Immature natural killer cell (primary cell): ENCODE measurements at regions not wholly inside any gene's neighbourhood (a gene's known extent, or its start where the extent isn't known, plus 50 kb on each side); places are given as distances from the start of the nearest gene placed in this dataset.
A peak's percentile ranks its signal among the peaks of the same experiment; 100 is the strongest.

Experiments used
- DNase-seq, 3 donors: peaks; one replicate each; pipeline ENCODE4 v3.0.0; 2022; ENCODE audit warnings: mixed read lengths in 1 of 3
- H3K27ac Mint-ChIP-seq, 6 donors: one replicate each; pipeline ENCODE4 v1.8.0; 2020; ENCODE audit warnings: mixed read lengths in 6 of 6, mild to moderate bottlenecking in 5 of 6, inconsistent platforms in 4 of 6, moderate library complexity in 3 of 6
- H3K27me3 Mint-ChIP-seq, 3 donors: one replicate each; pipeline ENCODE4 v1.8.0; 2020 to 2021; ENCODE audit warnings: low read depth in 3 of 3, mild to moderate bottlenecking in 3 of 3, mixed read lengths in 3 of 3, moderate library complexity in 3 of 3, inconsistent platforms in 1 of 3
- H3K36me3 Mint-ChIP-seq, 3 donors: one replicate each; pipeline ENCODE4 v1.8.0; 2020; ENCODE audit warnings: mixed read lengths in 3 of 3, inconsistent platforms in 2 of 3, mild to moderate bottlenecking in 2 of 3
- H3K4me1 Mint-ChIP-seq, 2 donors: one replicate each; pipeline ENCODE4 v1.8.0; 2020; ENCODE audit warnings: inconsistent platforms in 2 of 2, mild to moderate bottlenecking in 2 of 2, mixed read lengths in 2 of 2, moderate library complexity in 1 of 2
- H3K4me3 Mint-ChIP-seq, 5 donors: one replicate each; pipeline ENCODE4 v1.8.0; 2020; ENCODE audit warnings: mild to moderate bottlenecking in 5 of 5, mixed read lengths in 5 of 5, inconsistent platforms in 3 of 5, moderate library complexity in 3 of 5
- H3K9me3 Mint-ChIP-seq, 6 donors: one replicate each; pipeline ENCODE4 v1.8.0; 2020; ENCODE audit warnings: mild to moderate bottlenecking in 6 of 6, mixed read lengths in 6 of 6, inconsistent platforms in 4 of 6, moderate library complexity in 3 of 6

DNA sequence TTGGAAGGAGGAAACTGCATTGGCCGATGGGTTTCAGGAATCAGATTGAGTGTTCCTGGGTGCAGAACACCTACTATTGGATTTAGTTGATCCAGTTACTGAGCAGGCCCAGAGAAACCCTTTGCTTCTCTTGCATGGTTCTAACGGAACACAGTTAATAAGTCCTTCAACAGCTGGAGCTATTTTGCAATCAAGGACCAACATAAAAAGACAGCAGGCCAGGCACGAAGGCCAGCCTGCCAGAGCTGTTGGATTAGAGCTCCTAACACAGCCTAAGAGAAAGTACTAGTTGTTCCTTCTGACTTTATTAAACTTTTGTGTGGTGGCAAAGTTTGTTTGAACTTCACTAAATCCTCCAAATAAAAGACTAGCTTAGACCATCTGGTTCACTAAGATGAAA lies 148.0 kb upstream of the LMO4 start:
- Mint-ChIP-seq H3K27me3 (peaks cover 3 to 7% (median 6%) of the 10 kb centered on the region in 3 donors), H3K4me1 (no peaks in the 10 kb centered on the region), H3K36me3 (no peaks in the 10 kb centered on the region), H3K4me3 (no peak overlapping the region), H3K27ac (no peak overlapping the region), H3K9me3 (peaks cover 0 to 2% (median 0%) of the 10 kb centered on the region in 6 donors)
- no peak for DNase-seq

DNA sequence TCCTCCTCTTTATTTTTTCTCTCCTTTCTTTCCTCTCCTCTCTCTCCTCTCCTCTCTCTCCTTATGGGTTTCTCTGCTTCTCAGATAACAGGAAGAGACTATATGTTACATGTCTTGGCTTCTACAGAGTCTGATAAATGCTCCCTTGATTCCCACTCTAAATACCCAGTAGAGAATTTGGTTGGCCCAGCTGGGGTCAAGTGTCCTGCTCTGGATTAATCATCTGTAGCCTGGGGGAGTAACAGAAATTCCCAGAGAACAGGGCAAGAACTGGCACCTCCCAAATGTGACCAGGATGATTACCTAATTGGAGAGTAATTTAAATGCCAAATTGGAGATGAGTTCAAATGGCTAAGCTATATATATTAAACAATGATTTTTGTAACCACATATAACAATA lies 146.1 kb upstream of the LMO4 start:
- no peak for DNase-seq
- Mint-ChIP-seq H3K36me3 (no peaks in the 10 kb centered on the region), H3K27ac (no peak overlapping the region), H3K4me3 (no peak overlapping the region), H3K4me1 (no peaks in the 10 kb centered on the region), H3K27me3 (peaks cover 3 to 7% (median 6%) of the 10 kb centered on the region in 3 donors), H3K9me3 (peaks cover 0 to 2% (median 0%) of the 10 kb centered on the region in 6 donors)

DNA sequence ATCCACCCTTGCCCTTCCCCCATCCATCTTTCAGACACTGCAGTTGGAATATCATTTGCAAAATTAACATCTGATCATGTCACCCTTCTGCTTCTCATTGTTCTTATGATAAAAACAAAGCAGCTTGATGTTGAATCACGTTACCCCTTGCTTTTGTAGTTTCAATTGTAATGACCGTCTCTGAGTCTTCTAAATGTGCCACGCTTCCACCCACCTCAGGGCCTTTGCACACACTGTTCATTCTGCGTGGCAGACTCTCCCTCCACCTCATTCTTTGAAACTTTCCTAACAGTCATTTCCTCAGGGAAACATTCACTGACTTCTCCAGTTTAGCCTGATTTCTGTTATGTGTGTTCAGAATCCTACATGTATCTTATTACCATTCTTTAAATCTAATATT lies 143.6 kb upstream of the LMO4 start:
- Mint-ChIP-seq H3K4me1 (no peaks in the 10 kb centered on the region), H3K27me3 (peaks cover 3 to 7% (median 4%) of the 10 kb centered on the region in 3 donors), H3K27ac (no peak overlapping the region), H3K9me3 (peaks cover 0 to 2% (median 0%) of the 10 kb centered on the region in 6 donors), H3K36me3 (no peaks in the 10 kb centered on the region), H3K4me3 (no peak overlapping the region)
- DNase-seq, result no peak

DNA sequence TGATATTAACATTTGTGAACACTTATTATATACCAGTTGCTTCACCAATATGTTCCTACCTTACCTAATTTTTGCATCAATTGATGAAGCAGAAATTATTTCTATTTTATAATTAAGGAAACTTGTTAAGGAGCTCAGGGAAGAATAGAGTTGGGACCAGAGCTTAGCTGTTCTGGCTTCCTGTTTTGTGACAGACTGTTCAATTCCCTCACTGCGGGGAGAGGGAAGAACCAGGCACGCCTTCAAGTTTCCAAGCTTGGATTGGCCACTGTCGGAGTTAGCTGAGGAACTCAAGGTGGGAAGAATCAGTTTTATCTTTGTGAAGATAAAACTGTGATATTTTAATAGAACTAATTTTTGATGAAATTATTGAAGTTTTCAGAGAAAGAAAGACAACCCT lies 142.3 kb upstream of the LMO4 start:
- Mint-ChIP-seq H3K27ac (no peak overlapping the region), H3K9me3 (no peaks in the 10 kb centered on the region), H3K36me3 (no peaks in the 10 kb centered on the region), H3K4me1 (no peaks in the 10 kb centered on the region), H3K4me3 (no peak overlapping the region), H3K27me3 (peaks cover 2 to 4% (median 3%) of the 10 kb centered on the region in 3 donors)
- no peak for DNase-seq

DNA sequence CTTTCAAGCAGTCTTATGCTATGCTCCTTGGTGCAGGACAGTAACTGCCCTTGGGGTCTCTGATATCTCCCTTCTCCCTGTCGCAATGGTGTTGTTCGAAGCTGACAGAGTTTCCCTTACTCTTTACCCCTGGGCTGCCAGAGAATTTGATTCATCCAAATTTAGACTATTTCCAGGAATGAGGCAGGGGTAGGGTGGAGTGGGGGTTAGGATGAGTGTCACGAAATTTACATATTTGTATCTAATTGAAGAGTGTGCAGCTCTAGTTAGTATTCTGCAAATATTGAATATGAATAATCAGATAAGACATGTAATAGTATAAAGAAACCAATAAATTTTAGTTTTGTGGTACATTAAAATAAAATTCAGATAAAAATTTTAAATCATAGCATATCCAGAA lies 140.0 kb upstream of the LMO4 start:
- H3K4me1 Mint-ChIP-seq, result no peaks in the 10 kb centered on the region
- peaks cover 0 to 5% (median 4%) of the 10 kb centered on the region in 3 donors for H3K27me3 Mint-ChIP-seq
- no peak for DNase-seq
- no peak overlapping the region for H3K4me3 Mint-ChIP-seq
- no peaks in the 10 kb centered on the region for H3K36me3 Mint-ChIP-seq
- H3K27ac Mint-ChIP-seq, result no peak overlapping the region
- no peaks in the 10 kb centered on the region for H3K9me3 Mint-ChIP-seq

DNA sequence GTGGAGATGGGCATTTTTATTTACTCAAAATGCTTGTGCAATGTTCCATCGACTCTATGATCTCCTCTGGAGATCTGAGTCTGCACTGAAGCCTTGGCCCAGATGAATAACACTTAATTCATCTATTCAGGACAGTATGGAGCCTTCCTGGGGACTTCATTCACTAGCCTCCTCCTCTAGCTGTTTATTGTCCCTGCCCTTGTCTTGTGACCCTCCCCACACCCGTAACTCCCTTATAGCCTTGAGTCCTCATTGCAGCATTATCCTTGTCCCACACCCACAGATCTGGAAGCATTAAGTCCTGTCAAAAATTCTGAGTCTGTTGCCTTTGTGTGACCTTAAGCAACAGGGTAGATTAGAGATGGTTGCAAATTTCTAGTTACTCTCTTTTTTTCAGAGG lies 138.3 kb upstream of the LMO4 start:
- Mint-ChIP-seq H3K4me3 (no peak overlapping the region), H3K4me1 (no peaks in the 10 kb centered on the region), H3K27ac (no peak overlapping the region), H3K9me3 (peaks cover 0 to 5% (median 4%) of the 10 kb centered on the region in 6 donors), H3K36me3 (peaks cover 0 to 4% (median 3%) of the 10 kb centered on the region in 3 donors), H3K27me3 (peaks cover 0 to 2% (median 0%) of the 10 kb centered on the region in 3 donors)
- no peak for DNase-seq

DNA sequence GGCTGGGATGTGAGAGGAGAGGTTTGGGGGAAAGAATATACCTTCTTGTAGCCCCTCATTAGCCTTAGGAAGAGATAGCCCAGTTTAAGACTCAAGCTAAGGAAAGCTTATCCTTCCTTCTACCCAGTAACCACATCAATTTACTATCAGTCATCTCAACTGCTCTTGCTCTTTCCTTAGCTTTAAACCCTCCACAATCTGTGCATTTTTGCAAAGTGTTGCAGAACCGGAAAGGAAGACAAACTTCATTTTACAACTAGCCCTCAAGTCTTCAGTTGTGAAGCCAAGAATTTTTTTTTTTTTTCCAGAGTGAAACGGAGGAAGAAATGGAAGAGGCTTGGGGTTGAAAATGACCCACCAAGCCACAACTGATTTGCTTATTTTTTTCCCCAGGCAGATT lies 137.0 kb upstream of the LMO4 start:
- DNase-seq, result no peak
- Mint-ChIP-seq H3K4me1 (no peaks in the 10 kb centered on the region), H3K36me3 (peaks cover 0 to 4% (median 3%) of the 10 kb centered on the region in 3 donors), H3K9me3 (peaks cover 0 to 5% (median 5%) of the 10 kb centered on the region in 6 donors), H3K27ac (no peak overlapping the region), H3K27me3 (peaks cover 0 to 2% (median 0%) of the 10 kb centered on the region in 3 donors), H3K4me3 (no peak overlapping the region)

DNA sequence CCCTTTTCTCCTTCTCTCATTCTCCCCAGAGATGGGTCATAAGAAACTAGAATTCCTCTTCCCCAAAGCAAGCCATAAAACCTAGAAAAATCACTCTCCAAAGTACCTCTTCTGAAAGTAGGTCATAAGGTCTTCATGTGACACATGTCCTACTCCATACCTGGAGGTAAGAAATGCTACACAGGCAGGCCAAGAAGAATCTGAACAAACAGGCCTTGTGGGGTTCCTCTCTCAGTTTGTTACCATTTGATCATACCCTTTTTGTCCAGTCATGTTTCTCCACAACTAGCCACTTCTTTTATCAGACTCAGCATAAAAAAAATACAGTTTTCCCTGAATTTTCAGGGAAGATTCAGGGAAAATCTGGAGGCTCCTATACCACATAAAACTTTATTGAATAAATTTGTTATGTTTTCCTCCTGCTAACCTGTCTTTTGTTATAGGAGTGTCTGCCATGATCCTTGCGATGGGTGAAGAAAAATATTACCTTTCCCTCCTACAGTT lies 134.4 kb upstream of the LMO4 start:
- Mint-ChIP-seq H3K36me3 (peaks cover 0 to 4% (median 3%) of the 10 kb centered on the region in 3 donors), H3K9me3 (peaks cover 0 to 5% (median 5%) of the 10 kb centered on the region in 6 donors), H3K27ac (no peak overlapping the region), H3K4me3 (no peak overlapping the region), H3K4me1 (no peaks in the 10 kb centered on the region), H3K27me3 (peaks cover 0 to 5% (median 2%) of the 10 kb centered on the region in 3 donors)
- no peak for DNase-seq

DNA sequence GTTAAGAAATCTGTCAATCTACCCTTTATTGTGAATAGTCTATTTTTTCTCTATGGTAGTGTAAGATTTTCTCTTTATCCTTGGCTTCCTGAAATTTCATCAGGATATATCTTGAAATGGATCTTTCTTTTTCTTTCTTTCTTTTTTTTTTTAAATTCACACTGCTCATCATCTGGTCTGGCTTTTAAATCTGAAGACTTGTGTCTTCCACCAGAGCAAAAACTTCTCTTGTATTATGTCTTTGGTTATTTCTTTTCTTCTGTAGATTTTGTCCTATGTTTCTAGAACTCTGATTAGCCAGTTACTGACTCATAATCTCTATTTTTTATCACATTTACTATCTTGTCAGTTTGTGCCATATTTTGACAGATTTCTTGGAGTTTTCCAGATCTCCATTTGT lies 133.8 kb upstream of the LMO4 start:
- Mint-ChIP-seq H3K36me3 (peaks cover 0 to 4% (median 3%) of the 10 kb centered on the region in 3 donors), H3K4me3 (no peak overlapping the region), H3K27ac (no peak overlapping the region), H3K27me3 (peaks cover 2 to 5% (median 4%) of the 10 kb centered on the region in 3 donors), H3K4me1 (no peaks in the 10 kb centered on the region), H3K9me3 (peaks cover 0 to 5% (median 5%) of the 10 kb centered on the region in 6 donors)
- no peak for DNase-seq

DNA sequence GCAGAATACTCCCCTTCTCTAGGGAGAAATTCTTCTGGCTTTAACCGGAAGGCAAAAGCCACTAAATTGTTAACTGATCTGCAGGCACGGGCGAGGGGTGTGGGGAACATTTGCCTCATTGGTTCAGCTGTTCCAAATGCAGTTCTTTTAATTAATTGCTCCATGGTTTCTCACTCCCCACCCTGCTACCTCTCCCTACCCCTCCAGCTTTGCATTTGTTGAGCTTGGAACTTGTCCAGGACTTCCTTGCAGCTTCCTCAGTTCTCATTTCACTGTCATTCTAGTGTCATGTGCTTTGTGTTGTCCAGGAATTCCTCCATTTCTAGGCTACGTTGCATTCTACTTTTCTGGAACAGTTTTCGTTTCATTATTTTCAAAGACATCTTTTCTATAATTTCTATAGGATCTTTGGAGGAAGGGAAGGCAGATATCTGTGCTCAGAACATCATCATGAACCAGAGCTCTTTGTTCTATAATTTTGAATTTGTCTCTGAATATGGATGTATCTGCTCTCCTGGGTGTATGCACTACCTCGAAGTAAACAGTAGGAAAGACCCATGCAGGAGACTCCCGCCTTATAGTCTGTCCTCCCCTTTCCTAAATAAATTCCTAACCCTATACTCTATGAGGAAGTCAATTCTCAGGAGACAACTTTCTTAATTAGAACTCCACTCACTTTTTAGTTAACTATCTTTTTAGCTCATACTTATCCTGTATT lies 132.4 kb upstream of the LMO4 start:
- peaks cover 0 to 4% (median 3%) of the 10 kb centered on the region in 3 donors for H3K36me3 Mint-ChIP-seq
- H3K4me1 Mint-ChIP-seq, result no peaks in the 10 kb centered on the region
- no peak overlapping the region for H3K27ac Mint-ChIP-seq
- H3K4me3 Mint-ChIP-seq, result no peak overlapping the region
- H3K9me3 Mint-ChIP-seq, result peaks cover 0 to 5% (median 5%) of the 10 kb centered on the region in 6 donors
- peaks cover 4 to 5% (median 4%) of the 10 kb centered on the region in 3 donors for H3K27me3 Mint-ChIP-seq
- DNase-seq, result no peak

DNA sequence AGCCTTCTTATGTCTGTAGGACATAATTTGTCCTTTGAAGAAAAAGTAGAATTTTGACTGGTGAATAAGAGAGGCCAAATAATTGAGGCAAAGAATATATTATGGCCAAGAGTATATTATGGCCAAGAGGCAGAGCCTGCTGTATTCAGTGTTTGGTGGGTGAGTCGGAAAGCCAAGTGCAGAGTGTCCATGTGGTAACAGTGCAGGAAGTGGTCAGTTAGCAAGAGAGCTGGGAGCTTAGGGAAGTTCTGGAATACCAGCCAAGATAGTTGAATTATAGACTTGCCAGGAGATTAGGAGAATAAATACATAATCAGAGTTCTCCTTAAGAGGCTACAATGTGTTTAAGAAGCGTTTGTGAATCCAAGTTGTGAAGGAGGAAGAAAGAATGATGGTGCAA lies 131.5 kb upstream of the LMO4 start:
- Mint-ChIP-seq H3K9me3 (peaks cover 0 to 5% (median 5%) of the 10 kb centered on the region in 6 donors), H3K36me3 (peaks cover 0 to 4% (median 3%) of the 10 kb centered on the region in 3 donors), H3K4me3 (no peak overlapping the region), H3K4me1 (peaks cover 2 to 3% of the 10 kb centered on the region in 2 donors), H3K27me3 (peaks cover 4 to 6% (median 5%) of the 10 kb centered on the region in 3 donors), H3K27ac (no peak overlapping the region)
- DNase-seq, result no peak

DNA sequence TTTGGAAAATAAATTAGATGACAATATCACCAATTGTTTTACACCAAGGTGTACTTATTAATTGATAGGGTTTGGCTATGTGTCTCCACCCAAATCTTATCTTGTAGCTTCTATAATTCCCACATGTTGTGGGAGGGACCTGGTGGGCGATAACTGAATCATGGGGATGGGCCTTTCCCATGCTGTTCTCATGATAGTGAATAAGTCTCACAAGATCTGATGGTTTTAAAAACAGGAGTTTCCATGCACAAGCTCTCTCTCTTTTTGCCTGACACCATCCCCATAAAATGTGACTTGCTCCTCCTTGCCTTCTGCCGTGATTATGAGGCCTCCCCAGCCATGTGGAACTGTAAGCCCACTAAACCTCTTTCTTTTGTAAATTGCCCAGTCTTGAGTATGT lies 131.0 kb upstream of the LMO4 start:
- H3K4me3 Mint-ChIP-seq, result no peak overlapping the region
- H3K36me3 Mint-ChIP-seq, result peaks cover 0 to 4% (median 3%) of the 10 kb centered on the region in 3 donors

DNA sequence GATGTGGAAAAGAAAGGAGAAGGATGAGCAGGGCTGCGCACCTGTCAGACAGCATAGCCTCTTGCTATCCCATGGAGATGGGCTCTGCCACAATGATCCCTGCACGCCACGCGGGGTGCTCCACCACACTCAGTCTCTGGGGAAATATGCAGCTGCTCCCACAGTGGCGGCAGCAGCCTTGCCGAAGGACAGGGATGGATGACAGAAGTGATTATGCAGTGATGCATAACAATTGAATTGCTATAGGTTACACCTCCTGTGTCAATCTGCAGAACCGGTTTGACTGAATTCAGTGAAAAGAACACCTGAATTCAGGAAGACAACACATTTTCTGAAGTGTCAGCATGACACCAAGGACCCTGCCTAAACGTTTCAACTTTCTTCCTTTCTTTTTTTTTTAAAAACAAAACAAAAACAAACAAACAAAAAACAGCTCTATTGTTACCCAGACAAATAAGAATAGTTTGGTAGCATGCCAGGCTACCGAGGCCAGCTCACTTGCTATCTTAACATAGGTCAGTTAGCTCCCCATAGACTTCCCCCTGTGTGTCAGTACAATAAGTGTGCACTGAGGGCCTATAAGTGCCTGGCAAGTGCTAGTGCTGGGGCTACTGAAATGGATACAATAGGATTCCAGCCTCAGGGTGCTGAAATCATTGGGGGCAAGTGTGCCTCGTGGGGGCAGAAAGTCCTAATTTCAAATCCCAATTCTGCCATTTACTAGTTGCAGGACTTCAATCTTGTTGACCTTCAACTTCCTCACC lies 127.6 kb upstream of the LMO4 start:
- Mint-ChIP-seq H3K9me3 (peaks cover 0 to 2% (median 0%) of the 10 kb centered on the region in 6 donors), H3K36me3 (no peaks in the 10 kb centered on the region), H3K4me1 (peaks cover 14 to 15% of the 10 kb centered on the region in 2 donors), H3K27me3 (peaks cover 7 to 8% (median 7%) of the 10 kb centered on the region in 3 donors), H3K27ac (no peak overlapping the region), H3K4me3 (no peak overlapping the region)
- no peak for DNase-seq

More for the DNA sequence above, 131.0 kb upstream of the LMO4 start:
- DNase-seq, result no peak
- no peak overlapping the region for H3K27ac Mint-ChIP-seq
- peaks cover 7% of the 10 kb centered on the region in 2 donors for H3K4me1 Mint-ChIP-seq
- H3K27me3 Mint-ChIP-seq, result peaks cover 3 to 7% (median 5%) of the 10 kb centered on the region in 3 donors
- H3K9me3 Mint-ChIP-seq, result peaks cover 0 to 5% (median 5%) of the 10 kb centered on the region in 6 donors

DNA sequence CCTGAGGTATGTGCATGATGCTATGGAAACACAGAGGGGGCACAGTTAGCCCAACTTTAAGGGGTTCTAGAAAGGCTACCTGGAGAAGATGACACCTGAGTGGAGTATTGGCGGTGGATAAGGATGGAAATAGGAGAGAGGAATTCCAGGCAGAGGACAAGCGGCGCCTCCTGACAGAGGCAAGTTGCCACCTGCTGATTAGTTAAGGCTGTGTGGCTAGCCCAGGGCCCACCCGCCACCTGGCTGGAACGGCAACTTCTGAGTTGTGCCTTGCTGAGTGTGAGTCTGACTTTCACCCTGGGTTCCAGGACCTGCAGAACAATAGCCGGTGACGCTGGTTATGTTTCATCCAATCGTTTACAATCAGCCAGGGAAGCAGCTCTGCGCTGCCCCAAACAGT lies 126.9 kb upstream of the LMO4 start:
- Mint-ChIP-seq H3K27me3 (peaks cover 7 to 8% (median 7%) of the 10 kb centered on the region in 3 donors), H3K4me3 (peak overlapping the region in 1 of 5 donors; percentile 36), H3K36me3 (no peaks in the 10 kb centered on the region), H3K4me1 (peaks cover 14 to 15% of the 10 kb centered on the region in 2 donors), H3K9me3 (no peaks in the 10 kb centered on the region), H3K27ac (no peak overlapping the region)
- no peak for DNase-seq
